EL (cell line): ENCODE measurements at regions not wholly inside any gene's neighbourhood (a gene's known extent, or its start where the extent isn't known, plus 50 kb on each side); places are given as distances from the start of the nearest gene placed in this dataset.
"Not testable (repeated sequence)": the region's sequence is repeated elsewhere in the genome, so short reads cannot be mapped to it uniquely, and the experiment has no call there.

Experiments
- DNase-seq: peaks from one replicate; pipeline ENCODE4 v3.0.0-alpha.2; 2016

DNA sequence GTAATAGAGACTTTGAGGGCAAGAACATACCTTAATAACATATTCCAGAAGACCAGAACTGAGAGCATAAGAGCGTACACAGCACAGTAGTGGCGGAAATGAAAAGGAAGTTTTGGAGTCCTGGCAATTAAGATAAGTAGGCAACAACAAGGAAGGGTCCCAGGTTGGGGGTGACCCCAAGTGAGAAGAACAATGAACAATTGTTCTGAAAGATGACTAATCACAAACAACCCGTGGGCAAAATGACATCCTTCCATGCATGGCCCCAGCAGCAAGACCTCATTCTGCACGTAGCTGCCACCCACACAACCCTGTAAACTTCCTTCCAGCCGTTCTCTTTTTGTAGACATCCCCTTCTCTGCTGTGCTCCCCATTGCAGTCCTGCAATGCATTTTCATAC, 384.4 kb upstream of the PABPC4L start:
- DNase-seq = no peak

DNA sequence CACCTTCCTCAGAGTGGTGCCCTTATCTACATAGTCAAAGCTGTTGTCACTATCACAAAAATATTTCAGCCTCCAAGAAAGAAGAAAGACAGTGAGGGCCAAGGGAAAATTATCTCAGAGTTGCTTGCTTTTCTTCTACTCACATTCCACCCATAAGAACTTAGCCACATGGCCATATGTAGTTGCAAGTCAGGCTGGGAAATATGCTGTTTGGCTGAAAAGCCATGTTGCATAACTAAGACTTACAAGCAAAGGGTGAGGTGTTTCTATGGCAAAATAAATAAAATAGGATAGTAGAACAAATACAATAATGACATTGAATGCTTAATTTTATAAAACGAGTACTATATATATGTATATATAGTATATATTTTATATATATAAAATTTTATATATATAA, 365.9 kb upstream of the PABPC4L start:
- DNase-seq = no peak

DNA sequence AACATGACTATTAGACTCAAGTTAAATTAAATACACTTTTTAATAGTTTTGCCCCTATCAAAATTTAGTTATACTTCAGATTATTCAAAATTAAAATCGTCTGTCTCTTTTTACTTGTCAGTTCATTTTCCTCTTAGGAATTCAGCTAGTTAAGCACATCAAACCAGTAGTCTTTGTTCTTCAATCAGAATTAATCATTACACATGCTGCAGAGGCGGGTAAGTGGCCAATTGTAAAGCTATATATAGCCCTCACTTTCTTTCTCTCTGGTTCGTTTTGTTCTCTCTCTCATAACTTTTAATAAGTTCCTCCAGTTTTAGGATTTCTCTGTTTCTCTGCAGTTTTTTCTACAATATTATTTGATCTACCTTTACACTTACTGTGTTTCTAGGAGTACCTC, 359.1 kb upstream of the PABPC4L start:
- no peak for DNase-seq

DNA sequence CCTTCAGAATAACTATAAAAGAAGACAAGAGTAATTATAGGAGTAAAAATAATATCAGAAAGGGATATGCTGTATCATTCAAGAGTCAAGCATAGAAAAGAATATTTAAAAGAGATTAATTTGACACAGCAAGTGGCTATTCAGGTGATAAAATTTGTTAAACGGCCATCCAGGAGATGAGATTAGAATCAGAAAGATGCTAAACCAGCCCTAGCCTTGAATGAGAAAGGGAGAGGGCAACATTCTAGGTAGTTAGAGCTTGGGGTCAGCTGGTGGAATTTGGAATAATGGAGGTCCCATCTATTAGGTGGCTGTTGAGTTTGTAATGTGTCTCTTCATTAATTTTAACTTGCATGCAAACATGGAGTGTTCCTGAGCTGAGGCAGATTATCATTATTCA, 350.5 kb upstream of the PABPC4L start:
- no peak for DNase-seq

DNA sequence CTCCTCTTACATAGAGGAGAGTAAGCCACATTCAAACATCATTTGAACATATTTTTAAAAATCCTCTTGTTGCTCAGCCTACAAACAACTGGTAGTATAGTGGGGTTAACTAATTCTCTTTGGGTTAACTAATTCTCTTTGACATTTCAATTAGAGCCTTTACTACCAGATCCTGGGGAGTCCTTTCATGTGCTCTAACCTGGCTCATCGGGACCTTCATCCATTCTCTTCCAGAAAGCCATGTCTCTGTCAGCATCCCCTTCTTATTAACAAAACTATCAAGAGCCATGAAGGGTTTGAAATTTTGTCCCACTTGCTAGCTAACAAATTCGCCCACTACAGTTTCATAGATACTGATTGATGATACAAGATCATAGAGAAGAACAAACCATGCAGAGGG, 349.8 kb upstream of the PABPC4L start:
- DNase-seq = no peak

DNA sequence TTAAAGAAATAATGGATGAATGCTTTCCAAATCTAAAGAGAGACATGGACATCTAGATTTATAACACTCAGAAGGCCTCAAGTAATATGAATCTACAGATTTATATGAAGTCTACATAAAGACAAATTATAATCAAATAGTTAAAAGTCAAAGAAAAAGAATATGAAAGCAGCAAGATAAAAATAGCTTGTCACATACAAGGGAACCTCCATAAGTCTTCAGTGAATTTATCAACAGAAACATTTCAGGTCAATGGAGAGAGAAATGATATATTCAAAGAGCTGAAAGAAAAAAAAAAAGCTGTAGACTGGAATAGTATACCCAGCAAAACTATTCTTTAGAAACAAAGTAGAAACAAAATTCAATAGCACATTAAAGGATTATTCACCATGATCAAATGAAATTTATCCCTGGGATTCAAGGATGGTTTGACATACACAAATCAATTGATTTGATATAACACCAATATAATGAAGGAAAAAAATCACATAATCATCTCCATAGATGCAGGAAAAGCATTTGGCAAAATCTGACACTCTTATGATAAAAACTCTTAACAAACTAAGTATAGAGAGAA, 346.6 kb upstream of the PABPC4L start:
- DNase-seq = no peak

DNA sequence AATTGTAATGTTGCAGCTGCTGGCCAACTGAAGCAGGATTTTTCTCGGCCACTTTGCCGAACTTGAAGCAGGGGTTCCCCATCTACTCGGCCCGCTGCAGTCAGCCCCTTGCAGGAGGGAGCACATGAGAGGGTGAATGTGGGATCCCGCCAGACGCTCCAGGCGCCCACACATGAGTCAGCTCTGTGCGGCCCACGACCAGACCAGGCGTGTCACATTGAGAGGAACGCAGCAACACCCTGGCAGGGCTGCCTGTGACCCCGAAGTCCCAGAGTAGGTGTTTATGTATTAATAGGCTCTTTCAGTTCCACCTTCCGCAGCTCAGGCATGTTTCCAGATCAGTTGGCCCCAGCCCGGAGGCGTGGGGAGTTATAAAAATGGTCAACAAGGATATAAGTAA, 344.7 kb upstream of the PABPC4L start:
- DNase-seq = no peak

DNA sequence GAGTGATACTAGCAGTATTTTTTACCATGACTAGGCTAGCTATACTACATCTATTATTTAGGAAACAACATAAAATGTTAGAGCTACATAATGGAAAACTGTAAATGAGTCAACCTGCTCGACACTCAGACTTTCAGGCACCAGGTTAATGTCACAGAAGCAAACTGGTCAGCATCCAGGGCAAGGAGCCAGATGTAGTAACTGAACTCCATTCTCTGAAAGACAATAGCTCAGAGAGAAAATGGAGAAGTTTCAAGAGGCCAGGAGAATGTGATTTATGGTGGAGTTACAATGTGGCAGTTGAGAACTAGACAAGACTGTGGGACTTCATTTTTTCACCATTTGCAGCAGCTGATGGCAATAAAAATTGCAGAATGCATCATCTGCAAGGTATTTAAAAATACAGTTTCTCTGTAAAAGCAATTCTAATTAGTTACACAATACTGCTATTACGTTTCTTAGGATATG, 342.7 kb upstream of the PABPC4L start:
- DNase-seq = peak; percentile 69

DNA sequence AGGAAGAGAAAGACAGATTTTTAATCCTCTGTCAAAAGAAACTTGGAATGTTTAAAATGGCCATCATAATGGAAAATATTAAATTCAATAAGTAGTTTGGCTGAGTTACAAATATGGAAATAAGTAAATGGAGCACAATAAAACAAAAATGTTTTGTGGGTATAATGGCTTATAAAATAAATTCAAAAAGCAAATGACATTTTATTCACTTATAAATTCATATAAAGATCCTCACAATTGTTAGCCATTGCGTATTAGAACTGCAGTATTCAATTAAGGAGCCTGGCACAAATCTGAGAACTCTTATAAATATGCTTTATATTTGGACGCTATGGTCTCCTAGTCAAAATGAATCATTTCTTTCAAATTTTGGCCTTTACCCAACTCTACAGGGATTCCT, 339.0 kb upstream of the PABPC4L start:
- DNase-seq = no peak

DNA sequence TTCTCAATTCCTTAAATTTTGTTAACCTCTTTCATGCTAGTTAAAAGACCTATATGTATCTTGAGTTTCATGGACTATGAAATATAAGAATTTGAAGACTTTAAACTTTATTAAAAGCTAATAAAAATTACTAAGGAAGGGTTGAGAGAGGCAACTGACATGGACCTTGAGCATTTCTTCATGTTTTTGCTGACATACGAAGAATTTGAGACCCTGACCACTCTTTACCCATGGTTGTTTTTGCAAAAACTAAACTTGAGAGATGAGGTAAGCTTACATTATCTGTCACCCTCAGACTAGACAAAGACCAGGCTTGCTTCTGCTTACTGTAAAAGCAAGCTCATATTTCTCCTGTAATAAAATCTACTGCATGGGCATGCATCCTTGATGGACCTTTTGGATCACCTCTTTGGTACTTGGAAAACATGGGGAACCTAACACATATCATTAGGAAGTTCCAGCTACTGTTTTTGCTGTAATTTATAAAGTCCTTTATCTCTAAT, 338.2 kb upstream of the PABPC4L start:
- no peak for DNase-seq

DNA sequence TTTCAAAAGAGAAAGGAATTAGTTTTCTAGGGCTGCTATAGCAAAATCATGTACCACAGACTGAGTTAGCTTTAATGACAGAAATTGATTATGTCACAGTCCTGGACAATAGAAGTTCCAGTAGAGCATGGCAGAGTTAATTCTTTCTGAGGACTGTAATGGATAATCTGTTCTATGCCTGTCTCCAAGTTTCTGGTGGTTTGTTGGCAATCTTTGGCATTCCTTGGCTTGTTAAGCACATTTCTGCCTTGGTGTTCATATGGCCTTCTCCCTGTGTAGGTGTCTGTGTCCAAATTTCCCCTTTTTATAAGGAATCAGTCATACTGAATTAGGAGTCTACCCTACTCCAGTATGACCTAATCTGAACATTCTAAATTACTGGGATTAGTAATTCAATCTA, 336.1 kb upstream of the PABPC4L start:
- DNase-seq = no peak

DNA sequence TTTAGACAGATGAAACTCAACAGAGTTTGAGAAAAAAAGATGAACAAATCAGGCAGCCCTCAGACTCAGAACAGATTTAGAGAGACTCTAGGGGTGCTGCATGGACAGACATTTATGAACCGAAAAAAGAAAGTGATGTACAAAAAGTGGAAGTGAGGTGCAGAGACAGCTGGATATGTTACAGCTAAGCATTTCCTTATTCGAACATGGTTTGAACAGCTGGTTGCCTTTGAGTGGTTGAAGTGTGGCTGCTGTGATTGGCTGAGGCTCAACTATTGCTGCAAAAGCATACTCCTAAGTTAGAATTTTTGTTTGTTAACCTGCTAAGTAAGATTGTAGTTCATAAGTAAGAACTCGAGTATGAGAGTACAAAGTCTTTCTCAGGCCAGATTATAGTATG, 331.5 kb upstream of the PABPC4L start:
- DNase-seq = no peak

DNA sequence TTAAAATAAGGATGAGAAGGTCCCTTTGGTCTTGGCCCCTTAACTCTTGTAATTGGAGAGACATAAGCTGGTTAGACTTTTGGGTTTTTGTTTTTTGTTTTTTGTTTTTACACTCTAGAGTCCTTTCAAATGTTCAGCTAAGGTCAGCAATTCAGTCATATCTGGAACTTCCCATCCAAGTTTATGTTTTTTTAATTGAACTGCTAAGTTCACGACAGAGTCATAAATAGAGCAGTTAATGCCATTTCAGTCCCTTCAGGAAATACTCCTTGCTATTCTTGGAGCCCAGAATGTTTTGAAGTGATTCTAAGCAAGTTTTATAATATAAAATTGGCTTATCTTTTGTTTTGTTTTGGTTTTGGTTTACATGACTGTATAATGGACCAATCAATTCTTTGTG, 329.4 kb upstream of the PABPC4L start:
- DNase-seq = no peak

DNA sequence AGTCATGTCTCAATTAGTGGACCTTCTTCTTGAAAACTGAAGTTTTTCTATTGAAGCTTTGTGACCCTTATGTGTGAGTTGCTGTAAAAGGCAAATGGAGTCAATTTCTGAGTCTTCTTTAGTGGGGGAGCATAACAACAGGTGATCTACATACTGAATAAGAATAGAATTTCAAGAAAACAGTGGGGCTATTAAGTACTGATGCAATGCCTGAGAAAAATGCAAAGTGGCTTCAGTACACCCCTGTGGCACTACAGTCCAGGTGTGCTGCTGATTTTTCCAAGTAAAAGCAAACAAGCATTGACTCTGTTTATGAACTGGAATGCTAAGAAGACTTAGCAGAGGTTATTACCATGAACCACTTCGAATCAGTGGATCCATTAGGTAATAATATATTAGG, 328.0 kb upstream of the PABPC4L start:
- DNase-seq = no peak

DNA sequence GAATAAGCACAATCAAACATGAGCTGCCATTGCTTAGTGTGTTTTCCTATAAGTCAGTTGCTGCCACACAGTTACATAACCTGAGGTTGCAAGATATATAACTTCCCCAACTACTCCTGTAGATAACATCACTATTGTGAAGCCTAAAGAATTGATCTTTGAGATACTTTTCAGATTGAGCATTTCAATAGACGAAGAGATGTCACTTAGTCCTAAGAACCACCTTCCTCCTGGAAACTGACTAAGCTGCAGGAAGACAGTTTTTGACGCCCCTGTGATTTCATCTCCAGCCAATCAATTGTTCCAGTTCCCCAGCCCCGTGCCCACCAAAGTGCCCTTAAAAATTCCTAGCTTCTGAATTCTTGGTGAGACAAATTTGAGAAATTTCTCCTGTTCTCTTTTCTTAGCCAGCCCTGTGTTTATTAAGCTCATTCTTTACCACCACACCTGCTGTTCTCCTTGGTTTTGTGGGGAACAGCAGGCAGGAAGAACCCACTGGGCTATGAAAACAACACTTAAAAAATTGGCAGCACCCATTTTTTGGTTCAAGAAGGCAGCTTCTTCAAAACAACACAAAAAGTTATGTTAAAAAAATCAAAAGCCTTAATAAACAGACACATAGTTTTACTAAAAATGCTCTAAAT, 317.1 kb upstream of the PABPC4L start:
- no peak for DNase-seq

DNA sequence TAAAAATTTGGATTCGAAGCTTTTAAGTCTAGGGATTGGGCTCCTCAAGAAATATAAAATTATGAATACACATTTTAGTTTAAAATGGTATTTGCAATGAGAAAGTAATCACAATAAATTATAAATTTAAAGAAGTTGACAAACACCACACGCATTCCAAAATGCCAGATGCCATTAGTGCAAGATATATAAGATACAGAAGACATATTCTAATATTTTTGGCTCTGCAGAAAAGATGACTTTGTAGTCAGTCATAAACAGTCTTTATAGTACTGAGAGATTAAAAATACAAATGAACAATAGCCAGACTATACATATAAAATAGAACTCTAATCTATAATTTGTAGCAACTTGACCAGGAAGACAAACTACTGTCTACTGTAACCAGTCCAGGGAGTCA, 309.0 kb upstream of the PABPC4L start:
- DNase-seq = no peak

DNA sequence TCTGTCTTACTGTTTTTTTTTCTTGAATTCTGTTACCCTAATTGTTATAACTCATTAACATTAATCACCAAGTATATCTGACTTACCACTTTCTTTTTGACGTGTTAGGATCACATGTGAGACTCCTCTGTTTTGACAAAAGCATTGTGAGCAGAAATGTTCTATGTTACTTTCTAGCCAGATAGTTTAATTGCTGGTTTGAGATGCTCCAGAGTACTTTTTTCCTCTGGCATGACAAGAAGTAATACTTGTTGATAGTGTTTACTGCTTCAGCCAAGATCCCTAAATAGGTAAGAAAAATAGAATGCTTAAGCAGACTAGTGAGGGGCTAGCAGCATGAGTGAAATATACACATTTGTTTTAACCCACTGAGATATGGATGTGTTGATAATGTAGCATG, 303.9 kb upstream of the PABPC4L start:
- no peak for DNase-seq

DNA sequence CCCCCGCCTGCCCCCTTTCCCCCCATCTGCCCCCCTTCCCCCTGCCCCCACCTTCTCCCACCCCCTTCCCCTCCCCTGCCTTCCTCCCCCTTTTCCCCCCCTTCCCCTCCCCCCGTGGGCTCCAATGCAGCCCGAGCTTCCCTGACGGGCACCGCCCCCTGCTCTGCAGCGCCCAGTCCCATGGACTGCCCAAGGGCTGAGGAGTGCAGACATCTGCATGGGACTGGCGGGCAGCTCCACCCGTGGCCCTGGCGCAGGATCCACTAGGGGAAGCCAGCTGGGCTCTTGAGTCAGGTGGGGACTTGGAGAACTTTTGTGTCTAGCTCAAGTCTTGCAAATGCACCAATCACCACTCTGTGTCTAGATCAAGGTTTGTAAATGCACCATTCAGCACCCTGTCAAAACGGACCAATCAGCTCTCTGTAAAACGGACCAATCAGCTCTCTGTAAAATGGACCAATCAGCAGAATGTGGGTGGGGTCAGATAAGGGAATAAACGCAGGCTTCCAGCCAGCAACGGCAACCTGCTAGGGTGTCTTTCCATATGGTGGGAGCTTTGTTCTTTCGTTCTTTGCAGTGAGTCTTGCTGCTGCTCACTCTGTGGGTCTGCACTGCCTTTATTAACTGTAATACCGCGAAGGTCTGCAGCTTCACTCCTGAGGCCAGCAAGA, 300.5 kb upstream of the PABPC4L start:
- no peak for DNase-seq

DNA sequence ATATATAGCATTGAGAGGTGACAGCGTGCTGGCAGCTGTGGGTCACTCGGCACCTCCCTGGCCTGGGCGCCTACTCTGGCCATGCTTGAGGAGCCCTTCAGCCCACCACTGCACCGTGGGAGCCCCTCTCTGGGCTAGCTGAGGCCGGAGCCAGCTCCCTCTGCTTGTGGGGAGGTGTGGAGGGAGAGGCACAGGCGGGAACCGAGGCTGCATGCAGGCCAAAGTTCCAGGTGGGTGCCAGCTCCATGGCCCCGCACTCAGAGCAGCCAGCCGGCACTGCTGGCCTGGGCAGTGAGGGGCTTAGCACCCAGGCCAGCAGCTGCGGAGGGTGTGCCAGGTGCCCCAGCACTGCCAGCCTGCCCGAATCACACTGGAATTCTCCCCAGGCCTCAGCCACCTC, 299.9 kb upstream of the PABPC4L start:
- not testable (repeated sequence) for DNase-seq

DNA sequence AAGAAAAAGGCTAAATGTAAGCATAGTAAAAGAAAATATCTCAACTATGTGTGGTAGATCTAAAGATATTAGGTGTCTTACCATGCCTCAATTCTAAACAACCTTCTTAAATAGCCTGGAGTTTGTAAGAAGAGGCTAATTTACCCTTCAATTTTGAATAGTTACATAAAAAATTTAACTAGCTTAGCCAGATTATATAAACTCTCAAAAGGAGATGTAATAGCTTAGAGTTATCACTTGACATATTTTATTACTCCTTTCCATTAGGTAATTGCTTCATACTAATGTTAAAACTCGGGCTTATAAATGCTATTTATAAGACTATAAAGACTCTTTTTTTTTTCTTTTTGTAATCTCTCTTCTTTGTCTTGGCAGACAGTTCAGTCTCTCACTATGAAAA, 297.5 kb upstream of the PABPC4L start:
- DNase-seq = no peak

DNA sequence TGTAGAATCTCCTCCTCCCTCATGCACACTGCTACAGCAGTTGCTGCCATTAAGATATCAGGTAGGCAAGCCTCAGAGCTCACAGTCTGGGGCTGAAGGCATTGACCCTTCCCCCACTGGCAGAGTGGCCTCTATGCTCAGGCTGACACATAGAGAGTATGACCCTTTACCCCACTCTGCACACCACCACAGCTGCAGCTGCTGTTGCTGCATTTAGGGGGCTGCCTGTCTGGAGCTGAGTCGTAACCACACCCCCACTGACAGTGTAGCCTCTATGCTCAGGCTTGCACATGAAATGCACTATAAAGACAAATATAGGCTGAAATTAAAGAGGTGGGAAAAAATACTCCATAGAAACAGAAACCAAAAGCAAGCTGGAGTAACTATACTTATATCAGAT, 289.3 kb upstream of the PABPC4L start:
- no peak for DNase-seq

DNA sequence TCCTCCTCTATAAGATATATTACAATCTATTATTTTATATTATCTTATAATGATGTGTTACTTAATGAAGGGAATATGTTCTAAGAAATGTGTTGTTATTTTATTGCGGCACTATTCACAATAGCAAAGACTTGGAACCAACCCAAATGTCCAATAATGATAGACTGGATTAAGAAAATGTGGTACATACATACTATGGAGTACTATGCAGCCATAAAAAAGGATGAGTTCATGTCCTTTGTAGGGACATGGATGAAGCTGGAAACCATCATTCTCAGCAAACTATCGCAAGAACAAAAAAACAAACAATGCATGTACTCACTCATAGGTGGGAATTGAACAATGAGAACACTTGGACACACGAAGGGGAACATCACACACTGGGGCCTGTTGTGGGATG, 281.9 kb upstream of the PABPC4L start:
- DNase-seq = not testable (repeated sequence)

DNA sequence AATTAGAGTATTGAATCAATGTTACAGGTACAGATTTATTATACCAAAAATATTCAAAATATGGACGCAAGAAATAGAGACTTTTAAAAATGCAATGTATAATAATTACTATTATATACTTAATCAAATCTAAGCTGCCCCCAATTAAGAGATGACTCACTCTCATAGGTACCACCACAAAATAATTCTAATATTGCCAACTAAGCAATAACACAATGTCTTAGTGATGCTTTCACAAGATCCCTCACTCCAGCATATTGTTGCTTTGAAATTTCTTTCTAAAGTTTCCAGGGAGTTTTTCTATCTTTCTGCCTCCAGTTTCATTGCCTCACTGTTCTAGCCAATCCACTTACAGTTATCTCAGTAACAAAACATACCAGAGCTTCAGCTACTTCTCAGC, 270.0 kb upstream of the PABPC4L start:
- no peak for DNase-seq

DNA sequence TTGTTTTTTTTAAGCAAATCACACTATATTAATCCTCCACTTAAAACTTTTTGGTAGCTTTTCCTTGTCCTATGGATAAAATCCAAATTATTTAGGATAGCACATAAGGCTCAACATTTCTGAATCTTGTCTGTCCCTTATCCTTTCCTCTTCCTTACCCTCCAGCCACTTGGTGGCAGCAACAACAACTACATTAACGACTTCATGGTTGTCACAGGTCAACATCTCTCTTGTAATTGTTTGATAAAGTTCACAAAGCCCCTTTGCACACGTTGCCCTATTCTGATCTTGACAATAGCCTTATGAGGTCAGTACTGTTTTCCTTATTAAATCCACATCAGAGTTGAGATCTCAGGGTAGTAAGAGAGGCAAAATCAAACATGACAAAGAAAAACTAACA, 269.0 kb upstream of the PABPC4L start:
- DNase-seq = peak; percentile 4

DNA sequence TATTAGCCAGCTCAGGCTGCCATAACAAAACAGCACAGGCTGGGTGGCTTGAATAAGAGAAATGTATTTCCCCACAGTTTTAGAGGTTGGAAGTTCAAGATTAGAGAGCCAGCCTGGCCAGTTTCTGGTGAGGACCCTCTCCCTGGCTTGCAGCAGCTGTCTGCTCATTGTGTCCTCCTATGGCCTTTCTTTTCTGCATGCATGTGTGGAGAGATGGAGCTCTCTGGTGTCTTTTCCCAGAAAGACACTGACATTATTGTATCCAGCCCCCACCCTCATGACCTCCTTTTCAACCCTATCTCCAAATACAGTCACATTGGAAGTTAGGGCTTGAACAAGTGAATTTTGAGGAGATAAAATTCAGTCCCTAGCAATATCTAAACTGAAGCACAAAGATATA, 263.8 kb upstream of the PABPC4L start:
- DNase-seq = no peak
